ENCODE measurements at regions not wholly inside any gene's neighbourhood (a gene's known extent, or its start where the extent isn't known, plus 50 kb on each side); places are given as distances from the start of the nearest gene placed in this dataset.

- Mint-ChIP-seq H3K4me3 (no peak overlapping the region), H3K4me1 (ENCODE audit: low read depth) (no peaks in the 10 kb centered on the region), H3K9me3 (no peaks in the 10 kb centered on the region), H3K36me3 (ENCODE audit: low read depth) (no peaks in the 10 kb centered on the region), H3K27ac (no peak overlapping the region), H3K27me3 (ENCODE audit: insufficient read depth) (peaks cover 5% of the 10 kb centered on the region)
- no peak for DNase-seq (ENCODE audit: low spot score)
- intact Hi-C loops (cut with micrococcal nuclease): no loop called here
These were observed 61.8 kb upstream of the MAMDC2 start for GRCh38 chr9:69981686-69982445.

- no peak for DNase-seq (ENCODE audit: low spot score)
- H3K4me3 Mint-ChIP-seq: no peak overlapping the region
- H3K9me3 Mint-ChIP-seq: no peaks in the 10 kb centered on the region
- H3K27me3 Mint-ChIP-seq (ENCODE audit: insufficient read depth): peaks cover 3% of the 10 kb centered on the region
- no peaks in the 10 kb centered on the region for H3K4me1 Mint-ChIP-seq (ENCODE audit: low read depth)
- no peak overlapping the region for H3K27ac Mint-ChIP-seq
- no peaks in the 10 kb centered on the region for H3K36me3 Mint-ChIP-seq (ENCODE audit: low read depth)
- intact Hi-C loops (cut with micrococcal nuclease): no loop called here
These were observed 58.8 kb upstream of the MAMDC2 start for GRCh38 chr9:69984831-69985230.

- intact Hi-C loops (cut with micrococcal nuclease): no loop called here
- H3K4me3 Mint-ChIP-seq: no peak overlapping the region
- no peaks in the 10 kb centered on the region for H3K4me1 Mint-ChIP-seq (ENCODE audit: low read depth)
- H3K36me3 Mint-ChIP-seq (ENCODE audit: low read depth): no peaks in the 10 kb centered on the region
- DNase-seq (ENCODE audit: low spot score): no peak
- H3K9me3 Mint-ChIP-seq: no peaks in the 10 kb centered on the region
- no peak overlapping the region for H3K27ac Mint-ChIP-seq
- H3K27me3 Mint-ChIP-seq (ENCODE audit: insufficient read depth): peaks cover 3% of the 10 kb centered on the region
These were observed 57.7 kb upstream of the MAMDC2 start for GRCh38 chr9:69985971-69986370.

- Mint-ChIP-seq H3K36me3 (ENCODE audit: low read depth) (no peaks in the 10 kb centered on the region), H3K27ac (no peak overlapping the region)
- DNase-seq (ENCODE audit: low spot score): no peak
These were observed 56.7 kb upstream of the MAMDC2 start for GRCh38 chr9:69986970-69987369.

GRCh38 chr9:69987457-69987856, 56.2 kb upstream of the MAMDC2 start:
- H3K4me3 Mint-ChIP-seq: no peak overlapping the region
- H3K27me3 Mint-ChIP-seq (ENCODE audit: insufficient read depth): peaks cover 5% of the 10 kb centered on the region
- H3K36me3 Mint-ChIP-seq (ENCODE audit: low read depth): no peaks in the 10 kb centered on the region
- H3K9me3 Mint-ChIP-seq: no peaks in the 10 kb centered on the region
- H3K4me1 Mint-ChIP-seq (ENCODE audit: low read depth): no peaks in the 10 kb centered on the region
- no peak for DNase-seq (ENCODE audit: low spot score)
- no peak overlapping the region for H3K27ac Mint-ChIP-seq
- intact Hi-C loops (cut with micrococcal nuclease): no loop called here

More at GRCh38 chr9:69986970-69987369, 56.7 kb upstream of the MAMDC2 start:
- intact Hi-C loops (cut with micrococcal nuclease): no loop called here
- Mint-ChIP-seq H3K27me3 (ENCODE audit: insufficient read depth) (peaks cover 3% of the 10 kb centered on the region), H3K9me3 (no peaks in the 10 kb centered on the region), H3K4me3 (no peak overlapping the region), H3K4me1 (ENCODE audit: low read depth) (no peaks in the 10 kb centered on the region)

GRCh38 chr9:69993110-69993509, 50.5 kb upstream of the MAMDC2 start:
- intact Hi-C loops (cut with micrococcal nuclease): no loop called here
- H3K27me3 Mint-ChIP-seq (ENCODE audit: insufficient read depth): peaks cover 7% of the 10 kb centered on the region
- H3K36me3 Mint-ChIP-seq (ENCODE audit: low read depth): no peaks in the 10 kb centered on the region
- H3K4me3 Mint-ChIP-seq: no peak overlapping the region
- H3K4me1 Mint-ChIP-seq (ENCODE audit: low read depth): no peaks in the 10 kb centered on the region
- no peak for DNase-seq (ENCODE audit: low spot score)
- H3K9me3 Mint-ChIP-seq: no peaks in the 10 kb centered on the region
- H3K27ac Mint-ChIP-seq: no peak overlapping the region
